Cardiac septum (tissue), 1 donor: ENCODE measurements at regions not wholly inside any gene's neighbourhood (a gene's known extent, or its start where the extent isn't known, plus 50 kb on each side); places are given as distances from the start of the nearest gene placed in this dataset.

Experiments used
- DNase-seq: peaks from one replicate; pipeline ENCODE4 v3.0.0-alpha.2; 2020; ENCODE audit warnings: low spot score
- intact Hi-C: fragments of 100-400 bp; cut with DNase I; formaldehyde crosslinking; loops from one replicate; pipeline ENCODE4 v1.14.0; 2022
- donor health status: DM: no; HTN: no; CAD: no.

DNA sequence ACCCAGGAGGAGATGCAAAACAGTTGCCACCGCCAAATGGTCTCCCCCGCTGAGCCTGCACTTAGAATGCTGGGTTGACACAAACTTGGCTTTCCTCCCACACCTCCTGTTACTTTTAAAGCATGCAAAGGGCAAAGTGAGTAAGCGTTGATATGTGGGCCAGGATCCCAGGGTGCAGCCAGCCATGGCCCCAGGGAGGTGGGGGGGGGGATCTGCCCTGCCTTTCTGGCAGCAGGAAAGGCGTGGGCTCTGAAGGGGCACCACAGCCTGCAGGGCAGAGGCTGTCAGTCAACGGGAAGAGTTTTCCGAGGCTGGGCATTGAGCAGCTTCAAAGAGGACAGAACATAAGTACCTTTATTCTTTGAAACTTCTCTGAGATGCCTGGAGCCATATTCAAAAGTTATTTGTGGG lies 142.3 kb downstream of the ABCC12 start:
- no peak for DNase-seq
- intact Hi-C loops: no loop called here

DNA sequence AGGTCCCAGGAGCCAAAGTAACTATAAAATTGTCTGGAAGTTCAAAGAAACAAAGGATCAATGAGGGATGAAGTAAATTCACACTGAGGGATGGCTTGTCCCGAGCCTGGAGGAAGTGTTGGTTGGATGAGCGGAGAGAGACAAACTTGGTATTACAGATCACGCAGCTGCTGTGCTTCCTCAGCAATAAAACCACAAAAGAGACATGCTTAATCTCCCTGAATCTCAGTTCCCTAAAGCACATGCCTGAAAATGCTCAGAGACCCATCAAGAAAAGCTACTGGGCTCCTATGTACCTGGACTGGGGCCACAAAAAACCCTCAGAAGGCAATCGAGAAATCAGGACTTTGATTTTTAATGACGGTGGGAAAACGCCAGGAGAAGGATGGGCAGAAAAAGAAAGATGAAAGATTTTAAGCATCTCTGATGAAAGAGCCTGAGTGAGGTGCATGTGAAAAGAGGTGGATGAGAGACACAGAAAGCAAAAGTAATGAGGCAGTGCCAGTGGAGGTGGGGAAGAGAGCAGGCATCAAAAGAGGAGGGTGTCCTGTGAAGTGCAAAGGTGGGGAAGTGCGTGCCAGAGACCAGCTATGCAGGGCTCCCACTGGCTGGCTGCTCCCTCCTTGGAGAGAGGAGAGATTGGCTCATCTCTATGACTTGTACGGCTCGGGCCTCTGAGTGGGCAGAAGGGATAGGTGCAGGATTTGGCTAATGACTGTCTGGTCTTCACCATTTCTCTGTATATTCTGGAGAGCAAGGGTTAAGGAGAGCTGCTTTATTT lies 143.7 kb downstream of the ABCC12 start:
- intact Hi-C loops: no loop called here
- DNase-seq: no peak

DNA sequence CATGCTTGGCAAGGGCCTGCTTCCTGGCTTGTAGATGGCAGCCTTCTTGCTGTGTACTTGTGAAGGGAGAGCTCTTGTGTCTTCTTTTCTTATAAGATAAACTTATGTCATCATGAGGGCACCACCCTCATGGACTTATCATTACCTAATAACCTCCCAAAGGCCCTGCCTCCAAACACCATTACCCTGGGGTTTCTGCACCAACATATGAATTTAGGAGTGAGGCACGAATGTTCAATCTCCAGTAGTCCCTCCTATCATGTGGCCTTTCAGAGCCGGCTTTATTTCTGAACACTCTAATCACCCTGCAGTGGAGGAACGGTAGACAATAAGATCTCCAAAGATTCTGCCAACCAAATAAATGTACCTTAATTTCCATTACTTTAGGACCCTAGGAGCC lies 144.3 kb downstream of the ABCC12 start:
- no peak for DNase-seq
- intact Hi-C loops: no loop called here

DNA sequence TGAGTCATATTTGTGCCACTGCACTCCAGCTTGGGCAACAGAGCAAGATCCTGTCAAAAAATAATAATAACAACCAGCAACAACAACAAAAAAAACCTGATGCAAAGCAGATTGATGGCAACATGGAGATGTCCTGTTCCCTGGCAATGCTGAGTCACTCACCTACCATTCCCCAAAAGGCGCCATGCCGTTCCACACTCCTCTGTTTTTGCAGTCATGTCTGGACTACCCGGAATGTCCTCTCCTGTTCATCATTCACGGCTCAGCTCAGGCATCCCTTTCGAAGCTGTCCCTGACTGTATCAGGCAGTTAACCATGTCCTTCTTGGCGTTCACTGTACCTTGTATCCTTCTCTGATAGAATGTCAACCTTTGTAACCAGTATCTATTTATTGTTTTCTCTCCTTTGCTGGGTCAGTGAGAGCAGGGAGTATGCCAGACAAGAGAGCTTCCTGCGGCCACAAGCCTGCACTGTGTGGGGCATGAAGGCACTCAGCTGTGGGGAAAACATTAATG lies 147.7 kb downstream of the ABCC12 start:
- no peak for DNase-seq
- intact Hi-C loops: no loop called here

DNA sequence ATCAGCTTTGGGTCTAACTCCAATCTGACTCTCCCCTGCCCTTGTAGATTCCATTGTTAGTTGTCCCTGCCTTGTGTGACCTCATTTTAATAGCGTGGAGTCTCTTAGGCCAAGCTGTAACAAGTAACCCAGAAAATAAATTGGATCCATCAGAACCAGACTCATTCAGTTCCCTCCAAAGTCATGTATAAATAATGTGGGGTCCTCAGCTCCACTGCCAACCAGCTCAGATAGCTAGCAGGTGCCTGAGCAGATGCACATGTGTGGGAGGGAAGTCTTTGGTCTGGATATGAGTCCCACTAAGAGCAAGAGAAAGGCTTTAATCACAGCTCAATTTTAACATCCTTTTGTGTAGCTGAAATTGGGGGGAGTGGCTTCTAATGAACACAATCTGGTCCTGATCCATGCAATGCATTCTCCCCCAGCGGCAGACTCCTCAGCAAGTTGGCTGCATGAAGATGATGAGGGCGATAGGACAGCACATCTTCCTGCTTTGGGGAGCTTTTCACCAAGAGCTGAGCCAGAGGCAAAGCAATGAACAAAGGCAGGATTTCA lies 151.6 kb downstream of the ABCC12 start:
- intact Hi-C loops: no loop called here
- DNase-seq: no peak

DNA sequence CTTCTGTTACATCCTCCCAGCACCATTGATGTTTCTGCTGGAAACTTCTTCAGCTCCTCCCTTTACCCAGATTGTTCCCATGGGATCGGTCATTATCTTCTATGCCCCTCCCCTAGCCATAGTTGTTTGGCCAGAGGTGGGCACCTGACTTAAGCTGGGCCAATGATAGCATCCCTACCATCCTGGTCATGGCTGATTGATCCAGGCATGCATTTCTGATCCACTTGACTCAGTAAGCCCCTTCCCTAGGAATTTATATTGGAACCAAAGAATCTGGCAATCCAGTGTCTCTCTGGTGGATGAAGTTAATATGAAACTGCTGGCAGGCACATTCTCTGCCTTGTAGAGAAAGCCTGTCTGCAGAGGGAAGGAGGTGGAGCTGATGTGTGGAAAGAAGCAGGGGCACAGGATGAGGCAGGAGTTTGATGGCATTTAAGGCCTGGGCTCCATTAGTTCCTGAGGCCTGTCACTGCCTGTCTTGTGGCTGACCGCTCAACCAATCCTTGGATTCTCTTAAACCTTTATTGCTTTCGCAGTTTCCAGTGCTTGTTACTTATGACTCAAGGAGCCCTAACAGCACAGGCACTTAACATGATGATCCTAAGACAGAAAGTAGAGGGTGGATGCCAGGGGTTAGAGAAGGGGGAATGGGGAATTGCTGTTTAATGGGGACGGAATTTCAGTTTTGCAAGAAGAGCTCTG lies 152.4 kb downstream of the ABCC12 start:
- no peak for DNase-seq
- intact Hi-C loops: no loop called here

DNA sequence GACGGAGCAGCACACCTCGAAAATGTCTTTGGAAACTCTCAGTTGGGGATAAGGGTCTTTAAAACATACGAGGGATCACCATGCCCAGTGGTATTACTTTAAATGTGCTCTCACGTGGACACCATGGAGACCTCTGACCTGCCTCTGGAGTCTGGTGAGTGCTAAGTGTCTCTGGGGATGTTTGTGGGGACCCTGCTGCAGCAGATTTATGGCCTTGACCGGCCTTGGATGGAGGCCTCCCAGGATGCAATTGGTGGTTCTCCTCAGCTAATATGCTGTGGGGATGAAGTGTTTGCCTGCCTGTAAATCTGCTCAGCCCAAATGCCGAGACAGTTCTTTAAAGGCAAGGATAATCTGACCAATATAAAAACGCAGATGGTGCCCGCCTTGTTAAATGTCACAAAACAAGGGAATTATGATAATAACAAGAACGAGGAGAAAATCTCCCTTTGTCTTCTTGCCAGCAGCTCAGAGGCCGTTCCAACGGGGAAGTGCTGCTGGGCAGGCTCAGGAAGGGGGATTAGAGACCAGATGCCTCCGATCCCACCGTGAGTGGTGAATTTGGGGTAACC lies 154.4 kb downstream of the ABCC12 start:
- no peak for DNase-seq
- intact Hi-C loops: no loop called here

DNA sequence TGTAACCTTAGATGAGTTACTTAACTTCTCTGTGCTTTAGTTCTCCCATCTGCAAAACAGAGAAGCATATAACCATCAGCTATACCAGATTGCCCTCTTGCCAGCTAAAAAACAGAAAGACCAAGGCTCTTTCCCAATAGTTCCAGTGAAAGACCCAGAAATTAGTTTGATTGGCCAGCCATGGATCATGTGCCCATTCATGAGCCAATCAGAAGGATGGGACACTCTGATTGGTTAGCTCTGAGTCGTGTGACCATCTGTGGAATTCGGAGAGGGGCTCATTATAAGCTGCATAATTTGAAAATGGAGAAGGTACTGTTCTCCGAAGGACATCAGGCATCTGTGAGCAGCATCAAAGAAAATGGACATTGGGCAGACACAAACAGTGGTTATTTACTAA lies 155.2 kb downstream of the ABCC12 start:
- intact Hi-C loops: no loop called here

DNA sequence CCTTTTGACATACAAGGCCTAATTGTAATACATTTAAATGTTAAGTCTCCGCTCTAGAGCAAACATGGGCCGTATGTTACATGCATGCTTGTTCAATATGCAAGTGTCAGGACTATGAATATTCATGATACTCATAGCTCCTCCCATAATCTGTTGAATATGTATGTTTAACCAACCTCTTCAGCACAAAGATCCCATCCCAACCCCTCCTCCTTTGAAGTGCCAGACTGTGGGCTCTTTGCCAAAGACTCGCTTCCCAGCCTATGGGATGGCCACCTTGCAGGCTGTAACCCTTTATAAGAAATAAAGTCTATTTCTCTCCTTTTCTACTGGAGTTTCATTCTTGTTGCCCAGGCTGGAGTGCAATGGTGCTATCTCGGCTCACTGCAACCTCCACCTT lies 156.2 kb downstream of the ABCC12 start:
- intact Hi-C loops: no loop called here
- no peak for DNase-seq

More for the DNA sequence above, 155.2 kb downstream of the ABCC12 start:
- no peak for DNase-seq

DNA sequence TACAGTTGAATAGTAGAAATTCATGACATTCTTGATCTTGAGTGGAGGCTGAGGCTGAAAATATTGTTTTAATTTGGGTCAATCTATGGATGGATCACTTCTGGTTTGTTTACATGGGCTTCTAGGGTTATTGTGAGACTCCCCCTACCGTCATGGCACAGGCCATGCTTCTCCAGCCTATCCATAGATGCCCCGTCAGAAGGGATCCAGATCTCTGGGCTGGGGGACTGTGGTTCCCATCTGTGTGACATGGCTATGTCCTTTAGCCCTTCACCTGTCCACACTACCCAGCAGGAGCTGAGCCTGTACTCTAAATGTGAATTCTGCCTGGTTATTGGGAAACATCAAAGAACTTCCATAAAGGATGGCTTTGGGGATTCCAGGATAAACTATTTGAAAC lies 160.4 kb downstream of the ABCC12 start:
- intact Hi-C loops: no loop called here
- DNase-seq: no peak

DNA sequence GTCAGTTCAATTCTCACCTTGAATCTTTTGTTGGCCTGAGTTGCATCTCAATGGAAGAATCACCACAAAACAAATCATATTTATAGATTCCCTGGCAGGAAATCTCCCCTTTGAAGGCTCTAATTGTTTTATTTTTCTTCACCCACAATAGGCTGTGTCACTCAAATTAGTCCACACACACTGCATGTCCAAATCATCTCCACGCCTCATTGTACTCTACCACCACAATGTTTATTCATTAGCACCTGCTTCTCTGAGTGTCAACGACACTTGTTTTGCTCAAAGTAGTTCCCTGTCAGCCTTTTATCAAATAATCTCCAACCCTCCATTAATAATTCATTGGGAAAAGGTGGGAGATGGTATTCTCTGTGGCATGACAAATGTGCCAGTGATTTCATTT lies 164.3 kb downstream of the ABCC12 start:
- no peak for DNase-seq
- intact Hi-C loops: no loop called here

DNA sequence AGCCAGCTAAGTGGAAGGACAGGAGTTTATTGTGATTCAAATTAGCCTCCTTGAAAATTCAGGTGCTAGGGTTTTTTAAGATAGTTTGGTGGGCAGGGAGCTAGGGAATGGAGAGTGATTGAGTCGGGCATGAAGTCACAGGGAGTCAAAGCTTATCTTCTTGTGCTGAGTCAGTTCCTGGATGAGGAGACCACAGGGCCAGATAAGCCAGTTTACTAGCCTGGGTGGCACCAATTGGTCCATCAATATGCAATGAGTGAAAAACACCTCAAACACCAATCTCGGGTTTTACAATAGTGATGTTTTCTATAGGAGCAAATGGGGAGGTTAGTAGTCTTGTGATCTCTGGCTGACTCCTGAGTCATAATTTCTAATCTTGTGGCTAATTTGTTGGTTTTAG lies 165.1 kb downstream of the ABCC12 start:
- no peak for DNase-seq
- intact Hi-C loops: no loop called here

DNA sequence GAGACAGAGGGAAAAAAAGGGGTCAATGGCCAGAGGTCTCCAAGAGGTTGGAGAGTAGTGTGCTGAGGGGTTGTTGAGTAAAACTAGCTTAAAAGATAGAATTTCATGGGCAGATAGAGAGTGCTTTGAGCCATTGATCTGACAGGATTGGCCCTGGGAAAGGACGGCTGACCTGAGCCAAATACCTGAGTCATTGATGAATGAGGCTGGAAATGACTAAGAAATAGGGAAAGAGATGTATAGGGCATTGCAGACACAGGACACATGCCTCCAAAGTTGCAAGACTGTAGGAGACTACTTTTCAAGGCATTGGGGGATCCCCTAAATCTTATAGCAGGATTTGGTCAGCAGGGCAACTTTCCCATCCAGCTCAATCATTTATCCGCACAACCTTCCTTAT lies 168.7 kb downstream of the ABCC12 start:
- intact Hi-C loops: no loop called here

DNA sequence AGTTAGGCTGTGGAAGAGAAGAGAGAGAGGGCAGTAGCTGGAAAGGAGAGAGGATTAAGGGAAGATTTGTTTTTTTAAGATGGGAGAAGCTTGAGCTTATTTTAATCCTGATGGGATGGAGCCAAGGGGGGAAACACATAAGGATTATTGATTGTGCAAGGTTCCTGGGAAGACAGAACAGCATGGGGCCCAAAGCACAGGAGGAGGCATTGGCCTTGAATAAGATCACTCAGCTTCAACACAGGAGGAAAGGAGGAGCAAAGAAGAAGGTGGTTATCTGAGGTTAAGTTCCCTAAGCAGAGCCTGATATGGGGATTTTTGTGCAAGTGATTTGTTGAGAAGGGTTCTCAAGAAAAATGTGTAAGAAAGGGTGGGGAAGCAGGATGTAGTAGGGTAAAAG lies 169.8 kb downstream of the ABCC12 start:
- DNase-seq: no peak
- intact Hi-C loops: no loop called here

More for the DNA sequence above, 168.7 kb downstream of the ABCC12 start:
- no peak for DNase-seq

DNA sequence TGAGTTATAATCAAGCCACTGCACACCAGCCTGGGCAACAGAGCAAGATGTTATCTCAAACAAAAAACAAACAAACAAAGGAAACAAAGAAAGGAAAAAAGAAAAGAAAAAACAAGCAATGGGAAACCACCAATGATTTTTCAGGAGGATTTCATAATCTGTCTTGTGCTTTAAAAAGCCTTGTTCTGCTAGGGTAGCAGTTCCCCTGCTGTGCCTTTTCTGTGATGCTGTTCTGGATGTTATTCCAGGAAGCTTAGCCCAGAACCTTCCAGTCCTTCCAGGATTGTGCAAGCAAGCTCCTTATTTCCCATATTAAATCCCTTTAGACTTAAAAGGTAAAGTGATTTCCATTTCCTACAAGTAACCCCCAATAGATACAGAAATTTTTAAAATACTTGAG lies 171.1 kb downstream of the ABCC12 start:
- intact Hi-C loops: no loop called here
- DNase-seq: no peak

DNA sequence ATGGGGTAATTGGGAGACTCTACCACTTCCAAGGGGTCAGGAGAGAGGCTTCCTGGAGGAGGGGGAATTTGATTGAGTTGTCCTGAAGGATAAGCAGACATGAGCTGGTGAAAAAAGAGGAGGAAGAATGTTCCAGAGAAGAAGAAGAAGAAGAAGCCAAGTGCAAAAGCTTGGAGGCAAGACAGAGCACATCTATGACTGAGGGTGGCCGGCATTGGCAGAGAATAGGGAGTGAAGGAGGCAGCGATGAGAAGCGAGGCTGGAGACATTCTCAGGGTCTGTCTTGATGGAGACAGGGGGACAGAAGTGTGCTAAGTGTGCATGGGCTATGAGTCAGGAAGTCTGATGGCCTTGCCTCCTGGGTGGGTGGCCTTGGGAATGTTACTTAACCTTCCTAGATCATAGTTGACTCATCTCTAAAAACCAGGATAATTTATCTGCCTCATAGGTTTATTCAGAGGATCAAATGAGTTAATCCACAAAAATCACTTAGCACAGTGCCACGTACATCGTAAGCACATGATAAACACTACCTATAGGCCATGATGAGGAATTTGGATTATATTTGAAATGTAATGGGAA lies 171.7 kb downstream of the ABCC12 start:
- intact Hi-C loops: no loop called here
- DNase-seq: no peak

DNA sequence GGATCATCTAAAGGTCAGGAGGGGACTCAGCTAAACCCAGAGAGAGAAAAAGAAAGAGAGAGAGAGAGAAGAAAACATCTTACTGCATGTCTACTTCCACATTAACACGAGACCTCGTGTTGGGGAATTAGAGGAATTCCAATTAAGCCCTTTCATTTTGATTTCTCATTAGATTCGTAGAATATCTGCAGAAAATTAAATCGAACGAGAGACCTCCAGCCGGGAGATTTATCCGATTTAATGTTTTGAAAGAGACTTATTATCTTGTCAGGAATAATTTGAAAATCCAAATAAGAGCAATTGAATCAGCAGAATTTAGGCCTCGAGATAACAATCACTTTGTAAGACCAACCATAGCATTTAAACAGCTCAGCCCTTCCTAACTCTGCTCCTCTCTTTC lies 175.6 kb downstream of the ABCC12 start:
- no peak for DNase-seq
- intact Hi-C loops: no loop called here

DNA sequence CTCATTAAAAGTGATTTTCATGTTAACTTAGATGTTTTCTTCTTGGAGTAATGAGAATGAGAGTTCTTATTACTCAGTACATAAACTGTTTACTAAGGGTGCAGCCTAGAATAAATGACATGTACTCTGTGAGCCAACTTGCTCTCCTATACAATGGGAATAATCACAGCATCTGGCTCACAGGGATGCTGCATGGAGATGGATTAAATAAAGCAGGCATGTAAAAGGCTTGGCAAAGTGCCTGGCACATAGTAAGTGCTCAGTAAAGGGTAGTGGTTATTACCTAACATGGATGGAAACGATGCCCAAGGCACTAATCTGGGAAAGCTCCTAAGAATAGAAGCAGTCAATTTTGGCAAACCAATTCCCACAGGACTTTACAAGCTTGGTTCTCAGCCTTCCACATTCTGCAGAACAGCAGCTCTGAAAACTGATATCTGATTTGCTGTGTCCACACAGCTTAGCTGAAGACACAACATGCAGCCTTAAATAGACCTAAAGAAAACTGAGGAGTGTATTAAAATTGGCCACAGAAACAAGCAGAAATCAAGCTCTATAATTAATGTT lies 176.1 kb downstream of the ABCC12 start:
- no peak for DNase-seq
- intact Hi-C loops: no loop called here

DNA sequence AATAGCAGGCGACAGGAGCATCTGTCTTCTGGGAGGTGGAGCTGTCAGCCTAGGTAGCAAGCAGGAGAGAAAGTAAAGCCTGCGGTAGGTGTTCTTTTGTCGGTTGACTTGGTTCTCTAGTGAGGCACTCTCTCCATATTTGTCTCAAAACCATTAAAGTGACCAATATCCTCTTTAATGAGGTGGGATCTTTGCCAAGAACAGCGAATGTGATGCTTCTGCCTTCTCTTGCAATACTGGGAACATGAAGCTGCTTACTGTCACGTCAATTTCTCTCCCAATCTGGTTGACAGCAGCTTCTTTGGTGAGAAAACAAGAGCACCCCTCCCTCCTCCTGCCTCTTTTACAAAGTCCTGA lies 176.7 kb downstream of the ABCC12 start:
- DNase-seq: no peak
- intact Hi-C loops: no loop called here
